ENCODE measurements at regions not wholly inside any gene's neighbourhood (a gene's known extent, or its start where the extent isn't known, plus 50 kb on each side); places are given as distances from the start of the nearest gene placed in this dataset.

DNA sequence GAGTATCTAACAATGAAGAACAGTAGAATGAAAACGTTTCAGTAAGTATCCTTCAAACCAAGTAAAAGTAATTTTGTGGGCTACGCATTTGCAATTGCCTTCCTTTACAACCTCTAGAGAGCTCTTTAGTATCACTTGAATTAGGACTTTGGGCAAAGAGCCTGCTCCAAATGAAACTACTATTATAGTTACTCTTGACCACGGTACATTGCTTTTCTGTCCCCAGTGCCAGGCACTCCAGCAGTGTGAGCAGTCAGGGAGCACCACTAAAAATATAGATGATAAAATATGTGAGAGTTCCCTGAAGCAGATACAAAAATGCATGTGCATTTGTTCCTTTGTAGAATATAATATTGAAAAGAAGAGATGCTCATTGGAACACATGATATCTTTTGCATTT is 450.1 kb upstream of the MANEA start:
- Histone ChIP-seq H3K4me1 (no peaks in the 10 kb centered on the region), H3K27ac (no peak overlapping the region), H3K4me3 (no peak overlapping the region), H3K27me3 (no peaks in the 10 kb centered on the region), H3K9me3 (no peaks in the 10 kb centered on the region), H3K36me3 (no peaks in the 10 kb centered on the region)
- no peak for DNase-seq
- no peak for TF ChIP-seq POLR2A (IDR thresholded peaks at IDR 0.05)
- TF ChIP-seq, protein P1, sequence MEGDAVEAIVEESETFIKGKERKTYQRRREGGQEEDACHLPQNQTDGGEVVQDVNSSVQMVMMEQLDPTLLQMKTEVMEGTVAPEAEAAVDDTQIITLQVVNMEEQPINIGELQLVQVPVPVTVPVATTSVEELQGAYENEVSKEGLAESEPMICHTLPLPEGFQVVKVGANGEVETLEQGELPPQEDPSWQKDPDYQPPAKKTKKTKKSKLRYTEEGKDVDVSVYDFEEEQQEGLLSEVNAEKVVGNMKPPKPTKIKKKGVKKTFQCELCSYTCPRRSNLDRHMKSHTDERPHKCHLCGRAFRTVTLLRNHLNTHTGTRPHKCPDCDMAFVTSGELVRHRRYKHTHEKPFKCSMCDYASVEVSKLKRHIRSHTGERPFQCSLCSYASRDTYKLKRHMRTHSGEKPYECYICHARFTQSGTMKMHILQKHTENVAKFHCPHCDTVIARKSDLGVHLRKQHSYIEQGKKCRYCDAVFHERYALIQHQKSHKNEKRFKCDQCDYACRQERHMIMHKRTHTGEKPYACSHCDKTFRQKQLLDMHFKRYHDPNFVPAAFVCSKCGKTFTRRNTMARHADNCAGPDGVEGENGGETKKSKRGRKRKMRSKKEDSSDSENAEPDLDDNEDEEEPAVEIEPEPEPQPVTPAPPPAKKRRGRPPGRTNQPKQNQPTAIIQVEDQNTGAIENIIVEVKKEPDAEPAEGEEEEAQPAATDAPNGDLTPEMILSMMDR (IDR thresholded peaks at IDR 0.05) = no peak

DNA sequence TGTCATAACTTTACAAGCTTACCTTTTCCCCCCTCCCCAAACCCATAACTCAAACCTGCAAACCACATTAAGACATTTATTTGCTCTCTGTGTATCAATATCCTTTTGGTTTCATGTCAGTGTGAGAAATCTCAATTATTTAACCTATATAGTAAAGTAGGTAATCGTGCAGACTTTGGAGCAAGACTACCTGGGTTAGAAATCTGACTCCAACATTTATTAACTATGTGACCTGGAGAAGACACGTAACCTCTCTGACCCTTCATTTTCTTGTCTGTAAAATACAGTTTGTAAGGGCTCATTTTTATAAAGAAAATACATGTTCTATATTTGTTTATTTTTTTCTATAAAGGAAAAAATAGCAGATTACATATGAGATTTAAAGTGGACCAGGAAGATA is 448.9 kb upstream of the MANEA start:
- no peak overlapping the region for H3K4me3 ChIP-seq
- no peak overlapping the region for H3K27ac ChIP-seq
- H3K27me3 ChIP-seq = no peaks in the 10 kb centered on the region
- DNase-seq = no peak
- no peaks in the 10 kb centered on the region for H3K9me3 ChIP-seq
- H3K4me1 ChIP-seq = no peaks in the 10 kb centered on the region
- TF ChIP-seq, protein P1 (IDR thresholded peaks at IDR 0.05) = no peak
- no peak for TF ChIP-seq POLR2A (IDR thresholded peaks at IDR 0.05)
- H3K36me3 ChIP-seq = no peaks in the 10 kb centered on the region

DNA sequence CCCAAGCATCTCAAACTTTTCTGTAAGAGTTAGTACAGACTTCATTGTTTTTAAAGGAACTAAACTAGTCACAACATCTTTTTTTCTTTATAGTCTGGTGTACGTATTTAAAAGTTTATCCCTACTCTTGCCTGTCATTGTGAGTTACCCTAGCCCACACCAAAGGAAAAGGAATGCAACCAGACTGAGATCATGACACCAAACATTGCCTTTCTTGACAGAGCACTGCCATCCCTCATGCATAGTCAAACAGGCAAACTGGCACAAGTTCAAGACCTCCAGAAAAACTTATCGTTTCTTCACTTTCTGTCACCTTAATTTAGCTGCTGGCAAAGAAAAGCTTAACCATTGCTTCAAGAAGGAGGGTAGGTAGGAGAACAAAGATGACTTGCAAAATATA is 448.4 kb upstream of the MANEA start:
- TF ChIP-seq POLR2A (IDR thresholded peaks at IDR 0.05) = no peak
- TF ChIP-seq, protein P1 (IDR thresholded peaks at IDR 0.05) = no peak
- Histone ChIP-seq H3K27me3 (no peaks in the 10 kb centered on the region), H3K4me3 (no peak overlapping the region), H3K36me3 (no peaks in the 10 kb centered on the region), H3K27ac (no peak overlapping the region), H3K9me3 (no peaks in the 10 kb centered on the region), H3K4me1 (no peaks in the 10 kb centered on the region)
- no peak for DNase-seq

DNA sequence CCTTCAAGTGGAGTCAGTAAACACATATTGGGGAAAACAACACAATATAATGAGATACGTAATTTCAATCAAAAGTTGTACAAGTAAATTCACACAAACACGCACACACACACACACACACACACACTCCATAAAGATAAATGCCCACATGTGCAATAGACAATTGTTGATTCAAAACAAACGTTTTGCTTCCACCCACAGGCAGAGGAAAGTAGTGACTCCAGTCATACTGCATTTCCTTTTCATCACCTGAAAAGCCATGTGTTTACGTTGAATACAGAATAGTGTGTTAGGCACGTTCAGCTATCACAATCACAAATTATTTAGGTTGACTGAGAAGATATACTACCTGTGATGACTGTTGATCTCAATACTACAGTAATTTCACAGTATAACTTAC is 443.8 kb upstream of the MANEA start:
- Histone ChIP-seq H3K27ac (no peak overlapping the region), H3K27me3 (no peaks in the 10 kb centered on the region), H3K4me3 (no peak overlapping the region), H3K36me3 (no peaks in the 10 kb centered on the region), H3K9me3 (no peaks in the 10 kb centered on the region), H3K4me1 (no peaks in the 10 kb centered on the region)
- TF ChIP-seq, protein P1 (IDR thresholded peaks at IDR 0.05) = no peak
- no peak for TF ChIP-seq POLR2A (IDR thresholded peaks at IDR 0.05)
- no peak for DNase-seq

DNA sequence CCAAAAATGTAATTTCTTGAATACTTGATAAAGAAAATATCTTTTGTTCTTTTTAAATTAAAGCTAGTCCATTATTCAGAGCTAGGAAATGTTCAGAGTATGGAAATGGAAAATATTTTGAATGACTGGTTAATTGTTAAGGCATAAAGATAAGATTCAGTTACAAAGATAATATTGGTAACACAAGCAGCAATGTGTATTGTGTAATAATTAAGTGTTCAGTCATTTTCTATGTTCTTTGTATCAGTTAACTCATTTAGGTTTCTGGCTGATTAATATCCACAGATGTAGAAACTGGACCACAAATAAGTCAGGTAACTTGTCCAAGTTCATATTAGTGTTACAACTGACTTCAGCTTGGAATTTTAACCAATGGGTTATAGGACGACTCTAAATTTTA is 442.2 kb upstream of the MANEA start:
- H3K27ac ChIP-seq = no peak overlapping the region
- H3K4me1 ChIP-seq = no peaks in the 10 kb centered on the region
- no peaks in the 10 kb centered on the region for H3K27me3 ChIP-seq
- no peaks in the 10 kb centered on the region for H3K9me3 ChIP-seq
- no peak overlapping the region for H3K4me3 ChIP-seq
- TF ChIP-seq, protein P1 (IDR thresholded peaks at IDR 0.05) = no peak
- no peak for TF ChIP-seq POLR2A (IDR thresholded peaks at IDR 0.05)
- no peaks in the 10 kb centered on the region for H3K36me3 ChIP-seq
- DNase-seq = no peak

DNA sequence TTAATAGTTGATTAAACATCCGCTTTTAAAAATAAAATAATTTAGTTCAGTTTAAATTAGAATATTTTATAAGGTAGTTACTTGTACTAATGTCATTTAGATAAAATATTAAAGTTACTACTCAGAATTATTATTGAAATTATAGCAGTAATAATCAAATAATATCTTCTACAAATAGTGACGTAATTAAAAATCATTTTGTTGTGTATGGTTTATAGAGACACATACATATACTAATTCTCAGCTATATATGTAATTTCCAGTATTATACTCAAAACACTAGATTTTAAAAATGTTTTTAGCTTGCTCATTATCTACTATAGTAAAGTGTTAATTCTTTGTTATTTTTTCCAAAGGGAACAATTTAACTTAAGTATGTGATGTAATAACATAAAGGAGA is 435.2 kb upstream of the MANEA start:
- TF ChIP-seq, protein P1 (IDR thresholded peaks at IDR 0.05) = no peak
- Histone ChIP-seq H3K36me3 (no peaks in the 10 kb centered on the region), H3K4me1 (no peaks in the 10 kb centered on the region), H3K4me3 (no peak overlapping the region), H3K9me3 (no peaks in the 10 kb centered on the region), H3K27ac (no peak overlapping the region), H3K27me3 (no peaks in the 10 kb centered on the region)
- DNase-seq = no peak
